ENCODE measurements at regions not wholly inside any gene's neighbourhood (a gene's known extent, or its start where the extent isn't known, plus 50 kb on each side); places are given as distances from the start of the nearest gene placed in this dataset.

DNA sequence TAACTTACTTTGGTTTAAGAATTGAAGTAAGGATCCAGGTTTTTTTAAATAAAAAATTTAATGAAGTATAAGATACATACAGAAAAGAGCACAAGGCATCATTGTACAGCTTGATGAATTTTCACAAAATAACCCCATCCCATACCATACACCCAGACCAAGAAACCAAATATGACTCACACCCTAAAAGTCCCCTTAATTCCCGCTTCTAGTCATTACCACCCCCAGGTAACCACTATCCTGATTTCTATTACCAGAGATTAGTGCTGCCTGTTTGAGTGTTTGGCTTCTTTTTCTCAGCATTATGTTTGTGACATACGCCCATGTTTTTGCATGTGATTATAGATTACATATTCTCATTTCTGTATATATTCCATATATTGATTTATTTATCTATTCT lies 98.5 kb upstream of the HIVEP3 start:
- no peak overlapping the region for H3K4me3 ChIP-seq (ENCODE audit: control insufficient read depth, low read depth, low read length)
- TF ChIP-seq, protein P1, sequence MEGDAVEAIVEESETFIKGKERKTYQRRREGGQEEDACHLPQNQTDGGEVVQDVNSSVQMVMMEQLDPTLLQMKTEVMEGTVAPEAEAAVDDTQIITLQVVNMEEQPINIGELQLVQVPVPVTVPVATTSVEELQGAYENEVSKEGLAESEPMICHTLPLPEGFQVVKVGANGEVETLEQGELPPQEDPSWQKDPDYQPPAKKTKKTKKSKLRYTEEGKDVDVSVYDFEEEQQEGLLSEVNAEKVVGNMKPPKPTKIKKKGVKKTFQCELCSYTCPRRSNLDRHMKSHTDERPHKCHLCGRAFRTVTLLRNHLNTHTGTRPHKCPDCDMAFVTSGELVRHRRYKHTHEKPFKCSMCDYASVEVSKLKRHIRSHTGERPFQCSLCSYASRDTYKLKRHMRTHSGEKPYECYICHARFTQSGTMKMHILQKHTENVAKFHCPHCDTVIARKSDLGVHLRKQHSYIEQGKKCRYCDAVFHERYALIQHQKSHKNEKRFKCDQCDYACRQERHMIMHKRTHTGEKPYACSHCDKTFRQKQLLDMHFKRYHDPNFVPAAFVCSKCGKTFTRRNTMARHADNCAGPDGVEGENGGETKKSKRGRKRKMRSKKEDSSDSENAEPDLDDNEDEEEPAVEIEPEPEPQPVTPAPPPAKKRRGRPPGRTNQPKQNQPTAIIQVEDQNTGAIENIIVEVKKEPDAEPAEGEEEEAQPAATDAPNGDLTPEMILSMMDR (IDR thresholded peaks at IDR 0.05; ENCODE audit: control insufficient read depth, insufficient read depth, low read depth, low read length, missing control alignments), result no peak
- no peak for DNase-seq (ENCODE audit: low read depth)

DNA sequence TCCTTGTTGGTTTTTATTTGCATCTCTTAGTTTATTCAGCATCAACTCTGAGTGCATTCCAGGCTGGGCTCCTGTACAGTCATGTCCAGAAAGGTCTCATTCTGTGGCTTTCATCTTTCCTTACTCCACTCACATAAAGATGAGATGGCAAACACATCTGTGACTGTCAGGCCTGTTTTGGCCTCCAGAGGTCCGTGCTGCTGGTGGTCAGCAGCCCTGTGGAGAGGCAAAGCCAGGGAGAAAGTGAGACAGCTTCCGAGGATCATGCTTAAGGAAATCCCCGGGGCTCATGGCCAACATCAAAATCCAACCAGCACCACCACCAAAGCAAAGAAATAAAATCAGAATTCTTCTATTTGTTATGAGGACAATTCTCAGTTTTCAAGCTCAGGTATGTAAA lies 96.1 kb upstream of the HIVEP3 start:
- TF ChIP-seq, protein P1 (IDR thresholded peaks at IDR 0.05; ENCODE audit: control insufficient read depth, insufficient read depth, low read depth, low read length, missing control alignments), result no peak
- no peak for DNase-seq (ENCODE audit: low read depth)

DNA sequence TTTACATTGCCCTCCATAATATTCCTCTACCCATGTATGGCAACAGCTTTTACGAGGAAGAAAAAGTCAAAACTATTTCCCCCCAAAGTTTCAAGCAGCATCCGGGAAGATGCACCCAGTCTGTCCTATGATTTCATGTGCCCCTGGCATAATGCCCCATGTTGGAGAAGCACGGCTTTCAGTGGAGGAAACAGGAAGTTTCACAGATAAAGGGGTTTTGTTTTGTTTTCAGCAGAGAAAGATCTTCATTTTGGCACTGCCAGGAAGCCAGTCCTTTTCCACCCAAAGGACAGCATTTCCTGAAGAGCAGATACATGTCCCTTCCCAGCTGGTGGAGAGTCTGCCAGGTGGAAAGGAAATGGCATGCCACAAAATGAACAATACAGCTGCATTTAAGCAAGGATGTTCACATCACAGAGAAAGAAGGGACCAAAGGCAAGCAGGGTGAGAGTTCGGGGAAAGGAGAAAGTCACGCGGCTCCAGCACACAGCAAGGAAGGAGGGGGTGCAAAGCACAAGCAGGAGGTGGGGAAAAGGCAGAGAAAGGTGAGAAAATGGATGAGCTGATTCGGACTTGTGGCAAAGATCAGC lies 95.3 kb upstream of the HIVEP3 start:
- TF ChIP-seq, protein P1 (IDR thresholded peaks at IDR 0.05; ENCODE audit: control insufficient read depth, insufficient read depth, low read depth, low read length, missing control alignments), result no peak
- DNase-seq (ENCODE audit: low read depth), result no peak
- no peak overlapping the region for H3K4me3 ChIP-seq (ENCODE audit: control insufficient read depth, low read depth, low read length)

More for the DNA sequence above, 96.1 kb upstream of the HIVEP3 start:
- no peak overlapping the region for H3K4me3 ChIP-seq (ENCODE audit: control insufficient read depth, low read depth, low read length)

DNA sequence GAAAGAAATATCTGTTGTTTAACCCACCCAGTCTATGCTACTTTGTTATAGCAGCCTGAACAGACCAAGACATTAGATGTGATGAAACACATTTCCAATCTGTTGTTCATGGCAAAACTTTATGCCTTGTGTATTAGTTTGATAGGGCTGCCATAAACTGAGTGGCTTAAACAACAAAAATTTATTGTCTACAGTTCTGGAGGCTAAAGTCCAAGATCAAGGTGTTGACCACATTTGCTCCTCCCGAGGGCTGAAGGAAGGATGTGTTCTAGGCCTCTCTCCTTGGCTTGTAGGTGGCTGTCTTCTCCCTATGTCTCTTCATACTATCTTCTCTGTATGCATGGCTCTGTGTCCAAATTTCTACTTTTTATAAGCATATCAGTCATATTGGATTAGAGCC lies 94.1 kb upstream of the HIVEP3 start:
- no peak for DNase-seq (ENCODE audit: low read depth)
- TF ChIP-seq, protein P1 (IDR thresholded peaks at IDR 0.05; ENCODE audit: control insufficient read depth, insufficient read depth, low read depth, low read length, missing control alignments), result no peak
- H3K4me3 ChIP-seq (ENCODE audit: control insufficient read depth, low read depth, low read length), result no peak overlapping the region

DNA sequence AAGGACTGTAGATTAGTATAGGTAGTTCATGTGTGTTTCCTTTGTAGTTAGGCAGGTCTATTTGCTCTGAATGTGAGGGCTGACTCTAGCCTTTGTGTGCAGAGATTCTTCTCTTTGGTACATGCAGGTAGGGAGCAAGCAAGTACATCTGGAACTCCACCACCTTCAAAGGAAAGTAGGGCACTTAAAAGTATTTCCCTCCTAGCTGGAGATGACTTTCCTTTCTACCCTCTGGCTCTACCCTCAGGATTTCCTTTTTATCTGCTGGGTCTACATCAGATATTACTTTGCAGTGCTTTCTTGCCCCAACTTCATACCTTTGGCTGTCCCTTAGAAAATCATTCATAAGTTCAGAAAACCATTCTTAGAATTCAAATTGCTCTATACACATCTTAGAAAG lies 91.7 kb upstream of the HIVEP3 start:
- TF ChIP-seq, protein P1 (IDR thresholded peaks at IDR 0.05; ENCODE audit: control insufficient read depth, insufficient read depth, low read depth, low read length, missing control alignments), result no peak
- DNase-seq (ENCODE audit: low read depth), result no peak
- H3K4me3 ChIP-seq (ENCODE audit: control insufficient read depth, low read depth, low read length), result no peak overlapping the region

DNA sequence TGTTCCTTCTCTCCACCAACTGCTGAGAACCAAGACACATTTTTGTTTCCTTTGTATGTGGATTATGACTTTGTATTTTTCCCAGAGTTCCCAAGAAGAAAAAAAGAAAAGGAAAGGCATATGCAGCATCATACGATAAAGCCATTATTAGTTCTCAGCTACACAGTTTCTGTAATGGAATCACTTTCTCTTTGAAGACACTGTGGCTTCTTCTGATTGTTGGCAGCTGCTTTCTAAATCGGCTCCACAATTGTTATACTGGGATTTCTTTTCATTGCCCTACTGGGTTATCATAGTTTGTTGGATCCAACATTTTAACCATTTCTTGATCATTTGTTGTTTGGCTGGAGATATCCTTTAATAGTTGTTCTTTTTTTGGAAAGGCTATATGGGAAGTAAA lies 89.5 kb upstream of the HIVEP3 start:
- H3K4me3 ChIP-seq (ENCODE audit: control insufficient read depth, low read depth, low read length), result no peak overlapping the region
- TF ChIP-seq, protein P1 (IDR thresholded peaks at IDR 0.05; ENCODE audit: control insufficient read depth, insufficient read depth, low read depth, low read length, missing control alignments), result no peak
- DNase-seq (ENCODE audit: low read depth), result no peak

DNA sequence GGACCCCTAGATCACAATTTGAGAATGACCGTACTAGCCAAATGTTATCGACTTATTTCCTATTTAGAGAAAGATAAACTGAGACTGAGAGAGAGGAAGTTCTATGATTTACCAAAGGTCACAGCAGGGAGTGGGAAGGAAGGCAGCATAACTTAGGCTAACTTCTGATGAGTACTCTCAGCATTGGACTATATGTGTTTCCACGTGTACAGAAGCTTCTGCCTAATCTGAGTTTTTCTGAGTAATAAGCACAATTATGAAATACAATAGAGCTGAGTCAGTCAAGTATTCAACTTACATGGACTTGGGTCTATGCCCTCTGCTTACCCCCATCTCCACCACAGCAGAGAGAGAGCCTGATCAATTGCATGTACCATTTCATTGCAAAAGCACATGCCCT lies 88.1 kb upstream of the HIVEP3 start:
- TF ChIP-seq, protein P1 (IDR thresholded peaks at IDR 0.05; ENCODE audit: control insufficient read depth, insufficient read depth, low read depth, low read length, missing control alignments), result no peak
- no peak overlapping the region for H3K4me3 ChIP-seq (ENCODE audit: control insufficient read depth, low read depth, low read length)
- peak; percentile 28 for DNase-seq (ENCODE audit: low read depth)
